ENCODE measurements at regions not wholly inside any gene's neighbourhood (a gene's known extent, or its start where the extent isn't known, plus 50 kb on each side); places are given as distances from the start of the nearest gene placed in this dataset.

GRCh38 chr9:593809-594208 lies 247.7 kb upstream of the DMRT1 start:
- Histone ChIP-seq H2AFZ (replicated peaks; ENCODE audit: low read length, poor library complexity) (no peak overlapping the region), H3K36me3 (ENCODE audit: control insufficient read depth, insufficient read depth, low read length) (no peaks in the 10 kb centered on the region), H3K9me1 (ENCODE audit: insufficient read depth, low read length) (no peaks in the 10 kb centered on the region), H3K27me3 (ENCODE audit: control insufficient read depth, insufficient read depth, low read length) (peaks cover 13% of the 10 kb centered on the region), H3K79me1 (ENCODE audit: low read depth in 1 of 2, low read length in 2 of 2) (no peaks in the 10 kb centered on the region), H3K56ac (ENCODE audit: extremely low read depth, insufficient read depth, low read length) (no peak overlapping the region), H3K4me3 (ENCODE audit: insufficient read depth, low read depth, low read length) (no peak overlapping the region), H3K9ac (ENCODE audit: low read depth, low read length) (no peak overlapping the region), H2BK120ac (ENCODE audit: low read depth, low read length) (no peak overlapping the region), H3K9me3 (ENCODE audit: control insufficient read depth, insufficient read depth, low read length) (no peaks in the 10 kb centered on the region), H3K14ac (replicated peaks; ENCODE audit: low read depth, low read length) (no peak overlapping the region), H3K18ac (ENCODE audit: low read depth, low read length) (no peak overlapping the region), H3K23ac (ENCODE audit: low read depth, low read length) (no peak overlapping the region), H2AK9ac (replicated peaks; ENCODE audit: low read depth, low read length, poor library complexity) (no peak overlapping the region), H3K4me1 (ENCODE audit: control insufficient read depth, insufficient read depth, low read length) (no peaks in the 10 kb centered on the region), H4K8ac (ENCODE audit: low read depth in 2 of 2, low read length in 2 of 2) (no peak overlapping the region), H3K4ac (ENCODE audit: low read depth, low read length) (no peak overlapping the region), H4K20me1 (ENCODE audit: insufficient read depth, low read length) (no peaks in the 10 kb centered on the region), H2BK20ac (ENCODE audit: low read depth, low read length) (no peak overlapping the region), H3K27ac (ENCODE audit: insufficient read depth, low read length) (no peak overlapping the region), H2AK5ac (ENCODE audit: low read depth, low read length) (no peak overlapping the region), H4K5ac (ENCODE audit: low read depth, low read length) (no peak overlapping the region), H4K91ac (ENCODE audit: insufficient read depth, low read depth, low read length) (no peak overlapping the region), H3K4me2 (ENCODE audit: low read depth, low read length) (no peak overlapping the region), H2BK5ac (ENCODE audit: low read depth, low read length, poor library complexity, severe bottlenecking) (no peak overlapping the region), H2BK15ac (ENCODE audit: low read depth, low read length) (no peak overlapping the region)
- intact Hi-C loops (cut with micrococcal nuclease) (no loop called here), in situ Hi-C loops (cut with MboI; ENCODE audit: low sequenced_read_pairs) (no loop called here), dilution Hi-C loops (cut with HindIII; ENCODE audit: low sequenced_read_pairs, unreplicated experiment) (no loop called here)
- POLR2A ChIA-PET (ENCODE audit: unreplicated experiment), result no interaction called here
- DNase-seq (no peak), ATAC-seq (ENCODE audit: low read depth) (no peak)
- CTCF ChIA-PET, result interaction anchor here (0.6 kb wide), 1 partner anchor 130 kb away, joined by 3 read pairs; no protein-coding TSS in a partner anchor
- no CpG with 5 or more reads among the region's 2 CpGs for WGBS, 2 experiments (ENCODE audit: extremely low coverage in 2 of 2, insufficient read length in 1 of 2)
- no TSS peak for BruUV-seq (replicated peaks)
- no peak for TF ChIP-seq MAFK (IDR thresholded peaks at IDR 0.05; ENCODE audit: low read depth, low read length)
- TF ChIP-seq CHD1 (IDR thresholded peaks at IDR 0.05; ENCODE audit: low read depth, low read length), result no peak
- TF ChIP-seq NFE2L2 (IDR thresholded peaks at IDR 0.05; ENCODE audit: low read depth, low read length), result no peak
- no peak for TF ChIP-seq RAD21 (IDR thresholded peaks at IDR 0.05; ENCODE audit: low read length)
- no peak for TF ChIP-seq SMC3 (IDR thresholded peaks at IDR 0.05; ENCODE audit: low read depth, low read length)
- TF ChIP-seq RCOR1 (IDR thresholded peaks at IDR 0.05; ENCODE audit: insufficient replicate concordance, low read length), result no peak
- no peak for TF ChIP-seq MAZ (IDR thresholded peaks at IDR 0.05; ENCODE audit: borderline replicate concordance, low read depth, low read length)
- no peak for TF ChIP-seq USF2 (IDR thresholded peaks at IDR 0.05; ENCODE audit: low read depth, low read length)
- TF ChIP-seq BHLHE40 (IDR thresholded peaks at IDR 0.05; ENCODE audit: low read depth, low read length), result no peak
- TF ChIP-seq CEBPB (IDR thresholded peaks at IDR 0.05; ENCODE audit: low read depth, low read length), result no peak
- no peak for TF ChIP-seq RFX5 (IDR thresholded peaks at IDR 0.05; ENCODE audit: low read depth, low read length)
- TF ChIP-seq CTCF (conservative IDR thresholded peaks at IDR 0.05; ENCODE audit: low read depth, low read length), result no peak
- no peak for TF ChIP-seq FOS (IDR thresholded peaks at IDR 0.05; ENCODE audit: low read depth, low read length)
- TF ChIP-seq ELK1 (IDR thresholded peaks at IDR 0.05; ENCODE audit: borderline replicate concordance, low read depth, low read length), result no peak
- TF ChIP-seq POLR2A (IDR thresholded peaks at IDR 0.05; ENCODE audit: low read depth, low read length), result no peak

Measured in IMR-90 (cell line).